OCI-LY7 (cell line): ENCODE measurements at regions not wholly inside any gene's neighbourhood (a gene's known extent, or its start where the extent isn't known, plus 50 kb on each side); places are given as distances from the start of the nearest gene placed in this dataset.

ENCODE experiments used
- BruUV-seq: library from RNA; stranded (reverse); fragments of 400-500 nt; replicated peaks from 2 replicates; lab custom pipeline; 2021; lab: Mats Ljungman, UMichigan
- CTCF ChIA-PET: fragments of 300-600 bp; sonication (Branson Sonifier 250); formaldehyde crosslinking; loops from one replicate; lab custom pipeline; 2022; ENCODE audit warnings: antibody characterized with exemption; ENCODE audit not compliant: unreplicated experiment; lab: Charles Lee
- POLR2A ChIA-PET: fragments of 300-600 bp; sonication (Branson Sonifier 250); formaldehyde crosslinking; loops from one replicate; lab custom pipeline; 2022; ENCODE audit warnings: antibody characterized with exemption; lab: Charles Lee
- DNase-seq: peaks from one replicate; pipeline ENCODE4 v3.0.0-alpha.2; 2015; ENCODE audit warnings: low spot score
- H2AFZ ChIP-seq: fragments of 200-600 bp; sonication (generic), shearing (Covaris generic); 2 replicates; pipeline ENCODE4 v1.6.1; 2014; ENCODE audit warnings: mild to moderate bottlenecking, antibody characterized with exemption, low read length, moderate library complexity
- H3K27ac ChIP-seq: fragments of 200-600 bp; sonication (generic); 2 replicates; pipeline ENCODE4 v1.5.1; 2014; ENCODE audit warnings: mixed run types, low read depth, mild to moderate bottlenecking, moderate library complexity, low read length, inconsistent platforms; ENCODE audit not compliant: poor library complexity, severe bottlenecking
- H3K36me3 ChIP-seq: fragments of 200-600 bp; sonication (generic); 2 replicates; pipeline ENCODE4 v1.6.1; 2014; ENCODE audit warnings: mild to moderate bottlenecking, antibody characterized with exemption, low read length, moderate library complexity, mixed read lengths; ENCODE audit not compliant: insufficient read depth
- H3K4me1 ChIP-seq: fragments of 200-600 bp; sonication (generic); 2 replicates; pipeline ENCODE4 v1.5.1; 2014; ENCODE audit warnings: mild to moderate bottlenecking, low read length; ENCODE audit not compliant: insufficient read depth, poor library complexity, severe bottlenecking
- H3K4me2 ChIP-seq: fragments of 200-600 bp; sonication (generic); 2 replicates; pipeline ENCODE4 v1.6.1; 2014; ENCODE audit warnings: mild to moderate bottlenecking, low read length
- H3K4me3 ChIP-seq: fragments of 200-600 bp; sonication (generic); 2 replicates; pipeline ENCODE4 v1.5.1; 2014; ENCODE audit warnings: mild to moderate bottlenecking, low read depth, low read length; ENCODE audit not compliant: poor library complexity, severe bottlenecking
- H3K79me2 ChIP-seq: fragments of 200-600 bp; sonication (generic); 2 replicates; pipeline ENCODE4 v1.6.1; 2016; ENCODE audit warnings: low read depth, mild to moderate bottlenecking, low read length, moderate library complexity, mixed read lengths; ENCODE audit not compliant: insufficient read depth
- H3K9me2 ChIP-seq: fragments of 200-600 bp; sonication (generic); 2 replicates; pipeline ENCODE4 v1.6.1; 2016; ENCODE audit warnings: mild to moderate bottlenecking, low read length, mixed read lengths; ENCODE audit not compliant: insufficient read depth
- H3K9me3 ChIP-seq: fragments of 200-600 bp; sonication (generic); 2 replicates; pipeline ENCODE4 v1.6.1; 2014; ENCODE audit warnings: mild to moderate bottlenecking, mixed run types, low read length, mixed read lengths
- H4K20me1 ChIP-seq: fragments of 200-600 bp; sonication (generic); 2 replicates; pipeline ENCODE4 v1.6.1; 2014; ENCODE audit warnings: mild to moderate bottlenecking, antibody characterized with exemption, low read length, moderate library complexity, mixed read lengths; ENCODE audit not compliant: insufficient read depth
- CTCF ChIP-seq: fragments of 200-600 bp; sonication (generic); conservative IDR thresholded peaks from 2 replicates; pipeline ENCODE4 v1.5.1; 2014; ENCODE audit warnings: mild to moderate bottlenecking, antibody characterized with exemption, low read length, moderate library complexity, mixed read lengths
- EZH2phosphoT487 ChIP-seq: fragments of 200-600 bp; sonication (generic); IDR thresholded peaks from 2 replicates; pipeline ENCODE4 v1.6.1; 2018; ENCODE audit warnings: low read depth, borderline replicate concordance, mild to moderate bottlenecking, mixed run types, antibody characterized with exemption, low read length, moderate library complexity, mixed read lengths
- intact Hi-C: fragments of 100-400 bp; cut with micrococcal nuclease; formaldehyde crosslinking; loops from one replicate; pipeline ENCODE4 v1.10.0; 2022; ENCODE audit not compliant: unreplicated experiment

- Histone ChIP-seq H3K79me2 (no peaks in the 10 kb centered on the region), H3K9me3 (no peaks in the 10 kb centered on the region), H3K4me3 (no peak overlapping the region), H3K4me1 (no peaks in the 10 kb centered on the region), H3K27ac (no peak overlapping the region), H3K9me2 (no peaks in the 10 kb centered on the region), H3K36me3 (no peaks in the 10 kb centered on the region), H3K4me2 (no peak overlapping the region), H4K20me1 (no peaks in the 10 kb centered on the region), H2AFZ (no peak overlapping the region)
- no peak for DNase-seq
- CTCF ChIA-PET: no interaction called here
- no TSS peak for BruUV-seq
- intact Hi-C loops: no loop called here
- POLR2A ChIA-PET: interaction anchor here (0.5 kb wide), 1 partner anchor 67 kb away, joined by 4 read pairs; no protein-coding TSS in a partner anchor
- TF ChIP-seq EZH2phosphoT487: no peak
- no peak for TF ChIP-seq CTCF
These were observed 208.9 kb upstream of the EXOC2 start for GRCh38 chr6:901696-902460.

- Histone ChIP-seq H2AFZ (no peak overlapping the region), H3K4me3 (no peak overlapping the region), H4K20me1 (no peaks in the 10 kb centered on the region), H3K9me3 (no peaks in the 10 kb centered on the region), H3K4me2 (no peak overlapping the region), H3K79me2 (no peaks in the 10 kb centered on the region), H3K27ac (no peak overlapping the region), H3K9me2 (no peaks in the 10 kb centered on the region), H3K4me1 (no peaks in the 10 kb centered on the region), H3K36me3 (no peaks in the 10 kb centered on the region)
- POLR2A ChIA-PET: interaction anchor here (0.5 to 0.7 kb wide), 2 partner anchors 11 to 66 kb away, joined by 3 to 4 read pairs; no protein-coding TSS in a partner anchor
- DNase-seq: no peak
- TF ChIP-seq CTCF: no peak
- TF ChIP-seq EZH2phosphoT487: no peak
- CTCF ChIA-PET: no interaction called here
- BruUV-seq: no TSS peak
- intact Hi-C loops: no loop called here
These were observed 208.0 kb upstream of the EXOC2 start for GRCh38 chr6:900716-901605.
